ENCODE measurements at regions not wholly inside any gene's neighbourhood (a gene's known extent, or its start where the extent isn't known, plus 50 kb on each side); places are given as distances from the start of the nearest gene placed in this dataset.

DNA sequence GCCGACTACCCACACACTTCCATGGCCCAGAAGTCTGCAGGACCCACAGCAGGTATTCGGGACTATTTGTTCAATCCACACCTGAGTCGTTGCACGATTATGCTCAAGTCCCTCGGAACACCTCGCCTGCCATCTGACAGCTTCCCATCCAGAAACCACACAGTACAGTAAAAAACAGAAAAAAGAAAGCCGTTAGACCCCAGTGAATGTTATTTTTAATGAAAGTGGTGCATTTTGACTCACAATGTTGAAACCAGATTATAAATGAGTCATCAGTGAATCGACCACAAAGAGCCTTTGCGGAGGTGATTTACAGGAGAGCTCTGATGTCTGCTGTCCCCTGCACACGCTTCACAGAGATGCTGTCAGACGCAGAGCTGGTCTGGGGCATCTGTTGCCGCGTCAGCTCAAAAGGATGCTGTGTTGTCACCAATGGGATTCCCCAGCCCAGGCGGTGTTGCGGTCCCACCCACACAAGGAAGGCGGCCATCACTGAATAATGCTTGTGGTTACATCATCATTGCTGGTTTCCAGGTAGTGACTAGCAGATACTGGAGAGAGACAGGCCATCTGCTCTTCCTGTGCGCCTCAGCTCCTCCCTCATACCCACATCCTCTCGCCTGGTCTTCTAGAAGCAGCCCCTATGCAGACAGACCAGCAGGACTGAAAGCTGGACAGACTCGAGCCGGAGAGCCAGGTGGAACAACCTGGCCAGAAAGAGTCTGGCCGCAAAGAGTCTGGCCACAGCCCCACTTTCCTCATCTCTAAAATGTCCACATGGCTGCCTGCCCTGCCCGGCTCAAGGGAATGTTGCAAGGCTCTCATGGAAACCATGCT lies 116.8 kb downstream of the TOMM20 start (continued):
- TF ChIP-seq, protein P1, sequence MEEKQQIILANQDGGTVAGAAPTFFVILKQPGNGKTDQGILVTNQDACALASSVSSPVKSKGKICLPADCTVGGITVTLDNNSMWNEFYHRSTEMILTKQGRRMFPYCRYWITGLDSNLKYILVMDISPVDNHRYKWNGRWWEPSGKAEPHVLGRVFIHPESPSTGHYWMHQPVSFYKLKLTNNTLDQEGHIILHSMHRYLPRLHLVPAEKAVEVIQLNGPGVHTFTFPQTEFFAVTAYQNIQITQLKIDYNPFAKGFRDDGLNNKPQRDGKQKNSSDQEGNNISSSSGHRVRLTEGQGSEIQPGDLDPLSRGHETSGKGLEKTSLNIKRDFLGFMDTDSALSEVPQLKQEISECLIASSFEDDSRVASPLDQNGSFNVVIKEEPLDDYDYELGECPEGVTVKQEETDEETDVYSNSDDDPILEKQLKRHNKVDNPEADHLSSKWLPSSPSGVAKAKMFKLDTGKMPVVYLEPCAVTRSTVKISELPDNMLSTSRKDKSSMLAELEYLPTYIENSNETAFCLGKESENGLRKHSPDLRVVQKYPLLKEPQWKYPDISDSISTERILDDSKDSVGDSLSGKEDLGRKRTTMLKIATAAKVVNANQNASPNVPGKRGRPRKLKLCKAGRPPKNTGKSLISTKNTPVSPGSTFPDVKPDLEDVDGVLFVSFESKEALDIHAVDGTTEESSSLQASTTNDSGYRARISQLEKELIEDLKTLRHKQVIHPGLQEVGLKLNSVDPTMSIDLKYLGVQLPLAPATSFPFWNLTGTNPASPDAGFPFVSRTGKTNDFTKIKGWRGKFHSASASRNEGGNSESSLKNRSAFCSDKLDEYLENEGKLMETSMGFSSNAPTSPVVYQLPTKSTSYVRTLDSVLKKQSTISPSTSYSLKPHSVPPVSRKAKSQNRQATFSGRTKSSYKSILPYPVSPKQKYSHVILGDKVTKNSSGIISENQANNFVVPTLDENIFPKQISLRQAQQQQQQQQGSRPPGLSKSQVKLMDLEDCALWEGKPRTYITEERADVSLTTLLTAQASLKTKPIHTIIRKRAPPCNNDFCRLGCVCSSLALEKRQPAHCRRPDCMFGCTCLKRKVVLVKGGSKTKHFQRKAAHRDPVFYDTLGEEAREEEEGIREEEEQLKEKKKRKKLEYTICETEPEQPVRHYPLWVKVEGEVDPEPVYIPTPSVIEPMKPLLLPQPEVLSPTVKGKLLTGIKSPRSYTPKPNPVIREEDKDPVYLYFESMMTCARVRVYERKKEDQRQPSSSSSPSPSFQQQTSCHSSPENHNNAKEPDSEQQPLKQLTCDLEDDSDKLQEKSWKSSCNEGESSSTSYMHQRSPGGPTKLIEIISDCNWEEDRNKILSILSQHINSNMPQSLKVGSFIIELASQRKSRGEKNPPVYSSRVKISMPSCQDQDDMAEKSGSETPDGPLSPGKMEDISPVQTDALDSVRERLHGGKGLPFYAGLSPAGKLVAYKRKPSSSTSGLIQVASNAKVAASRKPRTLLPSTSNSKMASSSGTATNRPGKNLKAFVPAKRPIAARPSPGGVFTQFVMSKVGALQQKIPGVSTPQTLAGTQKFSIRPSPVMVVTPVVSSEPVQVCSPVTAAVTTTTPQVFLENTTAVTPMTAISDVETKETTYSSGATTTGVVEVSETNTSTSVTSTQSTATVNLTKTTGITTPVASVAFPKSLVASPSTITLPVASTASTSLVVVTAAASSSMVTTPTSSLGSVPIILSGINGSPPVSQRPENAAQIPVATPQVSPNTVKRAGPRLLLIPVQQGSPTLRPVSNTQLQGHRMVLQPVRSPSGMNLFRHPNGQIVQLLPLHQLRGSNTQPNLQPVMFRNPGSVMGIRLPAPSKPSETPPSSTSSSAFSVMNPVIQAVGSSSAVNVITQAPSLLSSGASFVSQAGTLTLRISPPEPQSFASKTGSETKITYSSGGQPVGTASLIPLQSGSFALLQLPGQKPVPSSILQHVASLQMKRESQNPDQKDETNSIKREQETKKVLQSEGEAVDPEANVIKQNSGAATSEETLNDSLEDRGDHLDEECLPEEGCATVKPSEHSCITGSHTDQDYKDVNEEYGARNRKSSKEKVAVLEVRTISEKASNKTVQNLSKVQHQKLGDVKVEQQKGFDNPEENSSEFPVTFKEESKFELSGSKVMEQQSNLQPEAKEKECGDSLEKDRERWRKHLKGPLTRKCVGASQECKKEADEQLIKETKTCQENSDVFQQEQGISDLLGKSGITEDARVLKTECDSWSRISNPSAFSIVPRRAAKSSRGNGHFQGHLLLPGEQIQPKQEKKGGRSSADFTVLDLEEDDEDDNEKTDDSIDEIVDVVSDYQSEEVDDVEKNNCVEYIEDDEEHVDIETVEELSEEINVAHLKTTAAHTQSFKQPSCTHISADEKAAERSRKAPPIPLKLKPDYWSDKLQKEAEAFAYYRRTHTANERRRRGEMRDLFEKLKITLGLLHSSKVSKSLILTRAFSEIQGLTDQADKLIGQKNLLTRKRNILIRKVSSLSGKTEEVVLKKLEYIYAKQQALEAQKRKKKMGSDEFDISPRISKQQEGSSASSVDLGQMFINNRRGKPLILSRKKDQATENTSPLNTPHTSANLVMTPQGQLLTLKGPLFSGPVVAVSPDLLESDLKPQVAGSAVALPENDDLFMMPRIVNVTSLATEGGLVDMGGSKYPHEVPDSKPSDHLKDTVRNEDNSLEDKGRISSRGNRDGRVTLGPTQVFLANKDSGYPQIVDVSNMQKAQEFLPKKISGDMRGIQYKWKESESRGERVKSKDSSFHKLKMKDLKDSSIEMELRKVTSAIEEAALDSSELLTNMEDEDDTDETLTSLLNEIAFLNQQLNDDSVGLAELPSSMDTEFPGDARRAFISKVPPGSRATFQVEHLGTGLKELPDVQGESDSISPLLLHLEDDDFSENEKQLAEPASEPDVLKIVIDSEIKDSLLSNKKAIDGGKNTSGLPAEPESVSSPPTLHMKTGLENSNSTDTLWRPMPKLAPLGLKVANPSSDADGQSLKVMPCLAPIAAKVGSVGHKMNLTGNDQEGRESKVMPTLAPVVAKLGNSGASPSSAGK (IDR thresholded peaks at IDR 0.05): no peak; the same call in 1 of the 2 replicates
- TF ChIP-seq PHB (CRISPR knock-in tag; IDR thresholded peaks at IDR 0.05): no peak
- TF ChIP-seq, protein P2, sequence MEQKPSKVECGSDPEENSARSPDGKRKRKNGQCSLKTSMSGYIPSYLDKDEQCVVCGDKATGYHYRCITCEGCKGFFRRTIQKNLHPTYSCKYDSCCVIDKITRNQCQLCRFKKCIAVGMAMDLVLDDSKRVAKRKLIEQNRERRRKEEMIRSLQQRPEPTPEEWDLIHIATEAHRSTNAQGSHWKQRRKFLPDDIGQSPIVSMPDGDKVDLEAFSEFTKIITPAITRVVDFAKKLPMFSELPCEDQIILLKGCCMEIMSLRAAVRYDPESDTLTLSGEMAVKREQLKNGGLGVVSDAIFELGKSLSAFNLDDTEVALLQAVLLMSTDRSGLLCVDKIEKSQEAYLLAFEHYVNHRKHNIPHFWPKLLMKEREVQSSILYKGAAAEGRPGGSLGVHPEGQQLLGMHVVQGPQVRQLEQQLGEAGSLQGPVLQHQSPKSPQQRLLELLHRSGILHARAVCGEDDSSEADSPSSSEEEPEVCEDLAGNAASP (IDR thresholded peaks at IDR 0.05): no peak
- TF ChIP-seq, protein P3, sequence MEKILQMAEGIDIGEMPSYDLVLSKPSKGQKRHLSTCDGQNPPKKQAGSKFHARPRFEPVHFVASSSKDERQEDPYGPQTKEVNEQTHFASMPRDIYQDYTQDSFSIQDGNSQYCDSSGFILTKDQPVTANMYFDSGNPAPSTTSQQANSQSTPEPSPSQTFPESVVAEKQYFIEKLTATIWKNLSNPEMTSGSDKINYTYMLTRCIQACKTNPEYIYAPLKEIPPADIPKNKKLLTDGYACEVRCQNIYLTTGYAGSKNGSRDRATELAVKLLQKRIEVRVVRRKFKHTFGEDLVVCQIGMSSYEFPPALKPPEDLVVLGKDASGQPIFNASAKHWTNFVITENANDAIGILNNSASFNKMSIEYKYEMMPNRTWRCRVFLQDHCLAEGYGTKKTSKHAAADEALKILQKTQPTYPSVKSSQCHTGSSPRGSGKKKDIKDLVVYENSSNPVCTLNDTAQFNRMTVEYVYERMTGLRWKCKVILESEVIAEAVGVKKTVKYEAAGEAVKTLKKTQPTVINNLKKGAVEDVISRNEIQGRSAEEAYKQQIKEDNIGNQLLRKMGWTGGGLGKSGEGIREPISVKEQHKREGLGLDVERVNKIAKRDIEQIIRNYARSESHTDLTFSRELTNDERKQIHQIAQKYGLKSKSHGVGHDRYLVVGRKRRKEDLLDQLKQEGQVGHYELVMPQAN (IDR thresholded peaks at IDR 0.05; ENCODE audit: borderline replicate concordance): no peak
- TF ChIP-seq, protein P4, sequence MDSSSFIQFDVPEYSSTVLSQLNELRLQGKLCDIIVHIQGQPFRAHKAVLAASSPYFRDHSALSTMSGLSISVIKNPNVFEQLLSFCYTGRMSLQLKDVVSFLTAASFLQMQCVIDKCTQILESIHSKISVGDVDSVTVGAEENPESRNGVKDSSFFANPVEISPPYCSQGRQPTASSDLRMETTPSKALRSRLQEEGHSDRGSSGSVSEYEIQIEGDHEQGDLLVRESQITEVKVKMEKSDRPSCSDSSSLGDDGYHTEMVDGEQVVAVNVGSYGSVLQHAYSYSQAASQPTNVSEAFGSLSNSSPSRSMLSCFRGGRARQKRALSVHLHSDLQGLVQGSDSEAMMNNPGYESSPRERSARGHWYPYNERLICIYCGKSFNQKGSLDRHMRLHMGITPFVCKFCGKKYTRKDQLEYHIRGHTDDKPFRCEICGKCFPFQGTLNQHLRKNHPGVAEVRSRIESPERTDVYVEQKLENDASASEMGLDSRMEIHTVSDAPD (CRISPR knock-in tag; IDR thresholded peaks at IDR 0.05): no peak
- TF ChIP-seq, protein P5, sequence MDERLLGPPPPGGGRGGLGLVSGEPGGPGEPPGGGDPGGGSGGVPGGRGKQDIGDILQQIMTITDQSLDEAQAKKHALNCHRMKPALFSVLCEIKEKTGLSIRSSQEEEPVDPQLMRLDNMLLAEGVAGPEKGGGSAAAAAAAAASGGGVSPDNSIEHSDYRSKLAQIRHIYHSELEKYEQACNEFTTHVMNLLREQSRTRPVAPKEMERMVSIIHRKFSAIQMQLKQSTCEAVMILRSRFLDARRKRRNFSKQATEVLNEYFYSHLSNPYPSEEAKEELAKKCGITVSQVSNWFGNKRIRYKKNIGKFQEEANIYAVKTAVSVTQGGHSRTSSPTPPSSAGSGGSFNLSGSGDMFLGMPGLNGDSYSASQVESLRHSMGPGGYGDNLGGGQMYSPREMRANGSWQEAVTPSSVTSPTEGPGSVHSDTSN (CRISPR knock-in tag; IDR thresholded peaks at IDR 0.05; ENCODE audit: low read depth): no peak
- TF ChIP-seq, protein P5 (tag; conservative IDR thresholded peaks at IDR 0.05; ENCODE audit: low read depth): peak; percentile 65

Data from K562 (cell line).